GM18498 (cell line): ENCODE measurements at regions not wholly inside any gene's neighbourhood (a gene's known extent, or its start where the extent isn't known, plus 50 kb on each side); places are given as distances from the start of the nearest gene placed in this dataset.
"Not testable (repeated sequence)": the region's sequence is repeated elsewhere in the genome, so short reads cannot be mapped to it uniquely, and the experiment has no call there.

Experiments used
- ATAC-seq: cut with Tn5 transposase; IDR thresholded peaks from one replicate; pipeline ENCODE4 v1.9.1; 2021; ENCODE audit warnings: mild to moderate bottlenecking, moderate library complexity; ENCODE audit not compliant: unreplicated experiment

DNA sequence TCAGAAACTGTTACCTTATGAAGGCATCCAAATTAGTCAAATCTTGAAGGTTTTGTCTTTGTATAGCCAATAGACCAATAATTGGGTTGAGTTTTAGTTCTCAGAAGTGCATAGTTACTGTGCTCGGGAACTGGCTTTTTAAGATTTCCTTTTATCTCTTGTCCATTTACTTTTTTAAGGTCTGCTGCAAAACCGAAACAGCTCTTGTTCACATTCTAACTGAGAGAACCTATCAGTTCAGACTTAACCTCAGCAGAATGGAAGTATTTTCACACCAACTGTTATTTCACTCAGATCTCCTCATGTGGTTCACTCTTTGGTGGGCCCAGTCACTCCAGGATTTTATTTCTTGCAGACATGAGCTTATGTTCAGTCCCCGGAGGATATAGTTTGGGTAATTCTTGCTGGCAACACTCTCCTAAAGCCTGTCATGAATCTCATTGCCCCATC, 55.5 kb downstream of the TPBG start:
- ATAC-seq: peak; percentile 88

DNA sequence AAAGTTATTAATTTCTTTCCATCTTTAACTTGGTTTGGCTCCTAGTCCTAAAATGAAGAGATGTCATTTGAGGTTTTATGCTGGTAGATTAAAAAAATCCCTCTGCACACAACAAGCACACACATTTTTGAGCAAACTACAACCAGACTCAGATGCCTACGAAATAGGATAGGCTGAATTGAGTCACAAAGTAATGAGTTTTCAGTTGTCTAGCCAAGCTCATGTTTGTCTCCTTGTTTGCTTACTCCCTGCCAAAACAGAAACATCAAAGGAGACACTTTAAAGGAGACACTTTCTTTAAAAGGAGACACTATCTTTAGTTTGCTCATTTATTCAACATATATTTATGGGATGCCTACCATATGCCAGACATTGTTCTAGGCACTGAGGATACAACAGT, 56.2 kb downstream of the TPBG start:
- peak; percentile 21 for ATAC-seq

DNA sequence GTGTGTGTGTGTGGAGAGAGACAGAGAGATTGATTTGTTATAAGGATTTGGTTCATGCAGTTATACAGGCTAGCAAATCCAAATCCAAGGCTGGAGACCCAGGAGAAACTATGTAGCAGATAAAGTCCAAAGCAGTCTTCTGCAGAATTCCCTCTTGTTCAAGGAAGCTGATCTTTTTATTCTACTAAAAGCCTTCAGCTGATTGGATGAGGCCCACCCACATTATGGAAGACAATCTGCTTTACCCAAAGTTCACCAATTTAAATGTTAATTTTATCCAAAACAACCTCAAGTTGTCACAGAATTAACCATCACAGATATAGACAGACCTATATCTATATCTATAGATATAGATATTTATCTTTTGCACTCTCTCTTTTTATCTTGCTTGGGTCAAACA, 67.0 kb downstream of the TPBG start:
- ATAC-seq: no peak

DNA sequence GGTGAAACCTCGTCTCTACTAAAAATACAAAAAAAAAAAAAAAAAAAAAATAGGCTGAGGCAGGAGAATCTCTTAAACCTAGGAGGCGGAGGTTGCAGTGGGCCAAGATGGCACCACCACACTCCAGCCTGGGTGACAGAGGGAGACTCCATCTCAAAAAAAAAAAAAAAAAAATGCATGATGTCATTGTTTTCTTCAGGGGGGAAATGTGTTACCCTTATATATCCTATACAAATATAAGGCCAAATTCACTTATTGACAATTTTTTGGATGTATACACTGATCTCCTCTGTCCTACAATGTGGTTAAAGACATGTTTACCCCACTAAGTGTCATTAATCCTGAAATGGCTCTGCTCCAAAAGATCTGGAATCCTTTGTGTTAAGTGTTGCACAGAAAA, 73.1 kb downstream of the TPBG start:
- no peak for ATAC-seq

DNA sequence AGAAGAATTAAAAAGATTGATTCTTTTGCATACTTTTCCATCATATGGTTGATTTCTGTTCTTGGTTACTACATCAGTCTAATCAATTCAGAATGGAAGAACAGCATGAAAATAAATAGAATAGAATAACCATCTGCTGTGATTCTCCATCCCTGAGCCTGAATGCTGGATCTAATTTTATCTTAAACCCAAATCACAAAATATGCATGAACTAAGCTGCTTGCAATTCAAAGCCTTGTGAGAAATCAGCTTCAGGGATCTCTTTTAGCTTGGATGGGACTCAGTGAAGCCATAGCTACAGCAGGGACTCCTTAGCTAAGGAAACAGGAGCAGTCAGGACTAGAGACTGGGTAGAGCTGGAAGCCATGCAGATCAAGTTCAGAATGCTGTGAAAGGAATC, 74.1 kb downstream of the TPBG start:
- ATAC-seq: no peak

DNA sequence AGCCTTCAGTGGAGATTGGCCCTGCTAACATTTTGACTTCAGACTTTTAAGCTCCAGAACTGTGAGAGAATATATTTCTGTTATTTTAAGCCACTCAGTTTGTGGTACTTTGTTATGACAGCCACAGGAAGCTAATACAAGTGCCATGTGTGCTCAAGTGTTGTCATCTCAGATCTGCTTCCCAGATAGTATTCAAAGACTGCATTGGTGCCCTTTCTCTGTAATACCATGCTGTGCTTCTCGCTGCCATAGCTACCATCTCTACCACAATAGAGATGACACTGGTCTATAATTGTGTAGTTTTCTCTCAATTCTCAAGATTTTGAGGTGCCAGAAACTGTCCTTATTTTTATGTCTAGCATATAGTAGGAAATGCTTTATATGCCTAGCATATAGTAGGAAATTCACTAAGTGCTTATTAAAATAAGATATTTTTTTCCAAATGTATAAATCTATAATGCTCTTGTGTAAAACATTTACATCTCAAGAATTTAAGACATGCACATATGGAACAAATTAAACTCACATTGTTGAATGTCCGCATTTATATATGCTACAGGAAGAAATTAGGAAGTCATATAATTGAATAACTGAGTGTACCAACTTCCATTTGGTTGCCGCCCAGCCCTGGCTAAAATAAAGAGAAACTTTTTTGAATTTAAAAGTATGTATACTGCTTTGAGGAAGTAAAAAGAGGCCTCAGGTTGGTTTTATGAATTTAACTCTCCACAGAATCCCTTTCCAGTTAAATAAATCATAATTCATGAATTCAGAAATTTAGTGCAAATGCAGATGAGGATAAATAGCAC, 77.6 kb downstream of the TPBG start:
- ATAC-seq: no peak

DNA sequence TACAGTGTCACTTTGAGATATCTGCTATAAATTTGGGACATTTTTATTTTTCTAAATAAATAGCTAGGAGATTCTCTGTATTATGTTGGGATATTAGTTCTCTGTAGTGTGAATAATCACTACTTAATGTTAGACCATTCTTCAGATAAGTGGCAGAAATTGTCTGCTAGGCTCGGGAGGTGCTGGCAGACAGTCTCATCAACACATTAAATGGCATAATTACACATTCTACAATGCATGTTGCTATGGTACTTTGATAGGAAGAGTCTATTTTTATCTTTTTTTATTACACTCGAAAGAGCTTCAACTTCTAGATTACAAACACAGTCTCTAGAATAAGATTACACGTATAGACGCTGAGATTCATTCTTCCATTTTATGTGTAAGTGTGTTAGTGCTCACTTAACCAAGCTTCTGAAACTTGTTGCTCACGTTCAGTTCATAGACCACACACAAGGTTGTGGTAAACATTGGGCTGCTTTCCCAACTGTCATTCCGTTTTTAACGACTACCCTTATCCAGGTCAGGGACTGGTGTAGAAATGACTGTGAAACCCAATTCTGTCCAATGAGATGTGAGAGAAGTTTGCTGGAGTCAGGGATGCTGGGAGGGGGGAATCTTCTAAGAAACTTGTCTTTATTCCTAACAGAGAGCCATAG, 78.6 kb downstream of the TPBG start:
- no peak for ATAC-seq

DNA sequence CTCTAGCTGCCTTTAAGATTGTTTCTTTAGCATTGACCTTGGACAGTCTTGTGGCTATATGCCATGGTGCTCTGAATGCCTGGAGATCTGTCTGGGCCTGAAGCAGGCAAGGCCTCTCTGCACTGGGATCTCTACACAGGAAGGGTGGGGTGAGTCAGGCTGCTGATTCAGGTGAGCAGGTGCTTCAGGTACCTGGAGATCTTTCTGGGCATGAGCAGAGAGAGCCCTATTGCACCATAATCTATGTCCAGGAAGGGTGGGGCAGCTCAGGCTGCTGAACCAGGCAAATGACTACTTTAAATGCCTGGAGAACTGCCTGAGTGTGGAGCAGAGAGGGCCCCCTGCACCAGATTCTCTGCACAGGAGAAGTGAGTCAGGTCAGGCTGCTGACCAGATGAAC, 94.5 kb downstream of the TPBG start:
- ATAC-seq: no peak

DNA sequence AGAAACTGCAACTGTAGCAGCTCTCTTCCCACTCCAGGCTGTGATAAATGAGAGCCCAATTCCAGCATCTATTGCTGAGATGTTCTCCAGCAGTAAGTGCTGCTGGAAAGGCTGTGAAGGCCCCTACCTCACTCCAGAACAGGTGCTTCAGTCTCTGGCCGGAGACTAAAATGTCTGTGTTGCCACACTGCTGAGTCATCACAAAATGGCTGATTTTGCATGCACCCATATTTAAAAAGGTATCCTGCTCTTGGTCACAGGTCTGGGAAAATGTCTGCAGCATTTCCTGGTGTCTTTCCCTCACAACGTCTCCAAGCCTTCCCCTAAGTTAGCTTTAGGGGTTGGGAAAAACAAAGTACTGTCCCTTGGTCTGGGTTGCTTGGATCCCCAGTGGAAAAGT, 95.1 kb downstream of the TPBG start:
- ATAC-seq: no peak

DNA sequence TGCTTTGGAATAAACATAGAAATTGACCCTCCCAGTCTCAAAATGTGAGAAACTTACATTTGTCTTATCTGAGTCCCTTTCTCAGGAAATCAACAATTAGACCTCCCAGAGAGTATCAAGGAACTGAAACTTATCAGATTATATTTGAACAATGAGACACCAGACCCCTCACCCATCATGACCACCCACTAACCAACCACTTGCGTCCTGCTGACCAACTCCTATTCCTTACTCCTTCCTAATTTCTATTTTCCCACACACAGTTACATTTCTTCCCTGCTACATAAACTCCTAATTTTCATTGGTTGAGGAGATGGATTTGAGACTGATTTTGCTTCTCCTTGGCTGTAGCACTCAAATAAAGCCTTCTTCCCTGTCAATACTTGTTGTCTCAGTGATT, 97.9 kb downstream of the TPBG start:
- ATAC-seq: no peak

DNA sequence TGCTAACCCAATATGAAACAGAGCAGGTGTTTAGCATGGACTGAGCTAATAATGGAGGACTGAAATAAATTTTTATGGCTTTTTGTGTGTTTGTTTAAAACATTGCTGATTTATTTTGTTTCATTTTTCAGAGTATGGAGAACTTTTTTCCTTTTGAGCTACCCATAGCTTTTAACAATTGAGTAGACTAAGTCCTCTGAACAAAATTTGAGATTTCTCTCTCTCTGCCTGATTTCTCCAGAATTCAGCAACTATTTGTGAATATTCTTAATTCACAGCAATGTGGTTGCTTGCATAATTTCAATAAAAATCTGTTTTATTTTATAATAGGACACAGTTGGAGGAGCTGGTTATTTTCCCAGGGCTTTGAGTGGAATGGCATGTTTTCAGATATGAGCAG, 103.7 kb downstream of the TPBG start:
- no peak for ATAC-seq

DNA sequence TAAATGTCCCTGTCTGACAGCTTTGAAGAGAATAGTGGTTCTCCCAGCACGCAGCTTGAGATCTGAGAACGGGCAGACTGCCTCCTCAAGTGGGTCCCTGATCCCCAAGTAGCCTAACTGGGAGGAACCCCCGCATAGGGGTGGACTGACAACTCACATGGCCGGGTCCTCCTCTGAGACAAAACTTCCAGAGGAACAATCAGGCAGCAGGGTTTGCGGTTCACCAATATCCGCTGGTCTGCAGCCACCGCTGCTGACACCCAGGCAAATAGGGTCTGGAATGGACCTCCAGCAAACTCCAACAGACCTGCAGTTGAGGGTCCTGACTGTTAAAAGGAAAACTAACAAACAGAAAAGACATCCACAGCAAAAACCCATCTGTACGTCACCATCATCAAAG, 106.5 kb downstream of the TPBG start:
- not testable (repeated sequence) for ATAC-seq

DNA sequence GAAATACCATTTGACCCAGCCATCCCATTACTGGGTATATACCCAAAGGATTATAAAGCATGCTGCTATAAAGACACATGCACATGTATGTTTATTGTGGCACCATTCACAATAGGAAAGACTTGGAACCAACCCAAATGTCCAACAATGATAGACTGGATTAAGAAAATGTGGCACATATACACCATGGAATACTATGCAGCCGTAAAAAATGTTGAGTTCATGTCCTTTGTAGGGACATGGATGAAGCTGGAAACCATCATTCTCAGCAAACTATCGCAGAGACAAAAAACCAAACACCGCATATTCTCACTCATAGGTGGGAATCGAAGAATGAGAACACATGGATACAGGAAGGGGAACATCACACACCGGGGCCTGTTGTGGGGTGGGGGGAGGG, 111.5 kb downstream of the TPBG start:
- not testable (repeated sequence) for ATAC-seq

DNA sequence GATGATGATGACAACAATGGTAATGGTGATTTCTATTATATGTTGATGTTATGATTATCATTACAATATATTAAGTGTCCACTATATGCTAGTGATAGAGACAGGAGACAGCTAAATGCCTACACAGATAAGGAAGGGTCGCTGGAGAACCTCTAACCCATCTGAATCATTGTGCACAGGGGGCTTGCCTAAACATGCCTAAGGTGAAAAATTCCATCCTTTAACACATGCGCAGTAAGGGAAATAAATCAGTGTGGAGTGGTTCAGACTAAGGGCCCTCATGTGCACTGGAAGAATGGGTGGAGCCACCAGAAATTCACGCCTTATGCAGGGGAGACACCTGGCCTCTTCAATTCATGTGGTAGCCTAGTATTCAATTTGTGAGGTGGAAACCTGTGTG, 120.4 kb downstream of the TPBG start:
- no peak for ATAC-seq

DNA sequence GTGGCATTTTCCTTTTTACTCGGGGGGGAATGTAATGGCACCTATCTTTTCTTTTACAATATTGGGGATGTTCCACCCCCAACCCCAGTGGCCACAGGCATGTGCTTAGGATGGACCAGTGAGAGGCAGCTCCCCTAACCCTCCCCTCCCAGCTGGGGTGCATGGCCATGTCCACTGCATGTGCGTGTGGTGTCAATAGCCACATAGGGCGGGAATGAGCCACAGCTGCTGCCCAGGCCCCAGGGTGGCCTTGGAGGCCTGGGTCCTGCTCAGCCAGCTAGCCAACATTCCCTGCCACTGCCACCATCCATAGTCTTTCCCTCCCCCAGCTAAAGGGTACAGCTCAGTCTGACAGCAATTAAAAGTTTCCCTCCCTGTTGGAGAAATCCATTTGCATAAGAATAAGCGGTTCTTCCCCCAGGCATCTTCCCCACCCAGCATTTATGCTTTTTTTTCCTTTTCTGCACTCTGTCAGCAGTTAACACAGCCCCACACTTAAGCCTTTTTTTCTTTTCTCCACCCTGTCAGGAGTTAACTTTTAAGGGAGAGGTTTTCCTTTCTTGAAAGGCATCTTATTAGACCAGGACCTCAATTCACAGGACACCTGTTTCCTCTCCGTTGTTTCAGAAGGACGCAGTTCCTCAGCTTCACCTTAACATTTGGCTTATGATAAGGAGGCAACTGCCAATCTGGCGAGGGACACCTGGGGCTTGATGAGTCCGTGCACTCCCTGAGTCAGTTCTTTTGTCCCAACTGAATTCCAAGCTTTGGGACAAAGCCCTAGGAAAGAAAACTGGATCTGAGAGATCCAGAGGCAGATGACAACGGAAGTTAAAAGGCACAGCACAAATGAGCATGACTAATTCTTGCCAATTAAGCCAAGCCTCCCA, 121.4 kb downstream of the TPBG start:
- no peak for ATAC-seq

DNA sequence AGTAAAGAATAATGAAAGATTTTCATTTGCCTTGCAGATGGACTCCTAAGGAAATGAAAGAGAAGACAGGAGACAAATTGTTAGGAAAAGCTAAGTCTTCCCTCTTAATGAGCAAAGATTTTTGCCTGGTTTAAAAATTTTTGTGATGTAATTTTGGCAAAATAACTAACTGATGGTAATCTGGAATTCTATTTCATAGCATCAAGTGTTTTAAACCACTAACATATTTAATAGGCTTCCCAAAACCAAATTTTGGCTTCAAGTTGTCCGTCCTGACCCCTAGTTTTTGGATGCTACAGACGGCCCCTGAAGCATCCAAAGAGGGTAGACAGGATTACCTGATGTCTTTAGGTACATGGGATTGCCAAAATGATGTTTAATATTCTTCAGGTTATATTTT, 124.3 kb downstream of the TPBG start:
- no peak for ATAC-seq

DNA sequence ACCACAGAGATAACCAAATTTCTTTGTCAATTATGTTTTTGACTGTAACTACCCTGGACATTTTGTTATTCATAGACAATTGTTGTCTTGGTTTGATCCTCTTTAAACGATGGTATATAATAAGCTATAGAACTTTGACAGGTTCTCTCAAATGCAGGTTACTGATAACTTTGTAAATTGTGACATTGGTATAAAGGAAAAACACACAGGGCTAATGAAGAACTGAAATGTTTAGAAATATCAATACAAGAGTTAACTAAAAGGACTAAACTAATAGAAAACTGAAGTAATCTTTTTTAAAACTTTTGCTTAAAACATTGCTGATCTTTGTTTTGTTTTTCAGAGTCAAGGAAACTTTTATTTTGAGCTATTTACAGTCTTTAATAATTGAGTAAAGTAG, 124.8 kb downstream of the TPBG start:
- ATAC-seq: no peak

DNA sequence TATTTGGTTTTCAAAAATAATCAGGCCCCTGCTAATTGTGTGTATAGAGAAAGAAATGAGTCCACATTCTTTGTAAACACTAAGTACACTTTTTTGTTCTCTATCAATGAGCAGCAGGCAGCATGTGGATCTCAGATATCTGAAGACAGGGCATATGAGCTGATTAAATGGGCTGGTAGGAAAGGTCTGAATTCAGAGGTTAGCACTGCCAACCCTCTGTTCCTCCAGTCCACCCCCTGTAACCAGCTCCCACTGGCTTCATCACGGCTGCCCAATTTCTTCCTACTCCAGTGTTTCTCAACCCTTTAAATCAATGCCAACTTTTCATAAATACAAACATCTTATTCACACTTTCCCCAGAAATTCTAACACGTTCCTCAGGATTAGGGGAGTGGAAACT, 128.5 kb downstream of the TPBG start:
- ATAC-seq: no peak

DNA sequence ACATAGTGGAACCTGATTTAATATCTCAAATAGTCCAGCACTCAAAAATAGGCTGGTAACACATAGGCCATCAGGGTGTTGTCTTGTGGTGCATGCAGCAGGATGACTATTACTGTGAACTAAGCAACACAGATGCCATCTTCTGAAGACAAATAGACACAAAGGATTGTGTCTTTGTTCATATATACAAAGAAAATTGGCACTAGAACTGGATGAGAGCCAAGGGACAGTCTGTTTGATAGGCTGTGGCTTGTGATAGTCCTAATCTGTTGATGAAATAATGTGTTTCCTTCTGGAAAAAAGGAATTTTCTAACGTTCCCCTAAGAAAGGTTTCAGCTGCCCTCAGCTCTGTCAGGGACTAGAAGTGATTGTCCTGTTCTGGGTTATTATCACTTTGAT, 129.8 kb downstream of the TPBG start:
- ATAC-seq: no peak

DNA sequence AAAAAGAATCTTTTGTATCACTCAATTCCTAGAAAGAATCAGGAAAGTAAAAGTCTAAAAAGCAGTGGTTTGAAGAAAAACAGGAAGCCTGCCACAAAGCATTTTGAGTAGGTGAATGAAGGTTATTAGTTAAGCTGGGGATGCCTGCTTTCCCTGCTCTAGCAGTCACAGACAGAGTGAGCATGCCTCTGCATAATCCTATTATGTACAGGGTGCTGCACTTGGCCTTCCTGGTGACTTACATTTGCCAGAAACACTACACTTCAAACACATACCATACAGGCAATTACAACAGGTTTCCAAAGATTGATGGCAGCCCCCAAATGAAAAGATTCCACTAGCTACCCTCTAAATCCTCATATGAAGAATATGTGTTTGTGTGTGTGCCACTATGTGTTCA, 130.8 kb downstream of the TPBG start:
- ATAC-seq: no peak

DNA sequence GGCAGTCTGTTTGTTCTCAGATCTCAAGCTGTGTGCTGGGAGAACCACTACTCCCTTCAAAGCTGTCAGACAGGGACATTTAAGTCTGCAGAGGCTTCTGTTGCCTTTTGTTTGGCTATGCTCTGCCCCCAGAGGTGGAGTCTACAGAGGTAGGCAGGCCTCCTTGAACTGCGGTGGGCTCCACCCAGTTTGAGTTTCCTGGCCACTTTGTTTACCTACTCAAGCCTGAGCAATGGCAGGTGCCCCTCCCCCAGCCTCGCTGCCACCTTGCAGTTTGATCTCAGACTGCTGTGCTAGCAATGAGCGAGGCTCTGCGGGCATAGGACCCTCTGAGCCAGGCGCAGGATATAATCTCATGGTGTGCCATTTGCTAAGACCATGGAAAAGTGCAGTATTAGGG, 138.3 kb downstream of the TPBG start:
- not testable (repeated sequence) for ATAC-seq

DNA sequence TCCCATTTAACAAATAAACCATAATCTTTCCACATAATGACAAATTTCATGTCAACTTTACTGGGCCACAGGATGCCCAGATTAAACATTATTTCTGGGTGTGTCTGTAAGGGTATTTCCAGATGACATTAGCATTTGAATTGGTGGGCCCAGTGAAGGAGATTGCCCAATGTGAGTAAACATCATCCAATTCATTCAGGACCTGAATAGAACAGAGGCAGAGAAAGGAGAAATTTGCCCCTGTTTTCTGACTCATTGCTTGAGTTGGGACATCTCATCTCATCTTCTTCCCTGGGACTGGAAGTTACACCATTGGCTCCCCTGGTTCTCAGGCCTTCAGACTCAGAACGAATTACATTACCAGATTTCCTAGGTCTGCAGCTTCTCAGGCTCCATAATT, 142.9 kb downstream of the TPBG start:
- no peak for ATAC-seq
